Astrocyte (in vitro differentiated cells and primary cell): ENCODE measurements at regions not wholly inside any gene's neighbourhood (a gene's known extent, or its start where the extent isn't known, plus 50 kb on each side); places are given as distances from the start of the nearest gene placed in this dataset.
"Not testable (repeated sequence)": the region's sequence is repeated elsewhere in the genome, so short reads cannot be mapped to it uniquely, and the experiment has no call there.

Experiments used
- DNase-seq: peaks from one replicate; pipeline ENCODE4 v3.0.0-alpha.2; 2010; ENCODE audit warnings: low read depth
- FAIRE-seq: peaks from 2 replicates; lab custom pipeline; 2011; peaks lifted over from hg19 to GRCh38; lab: Jason Lieb, UNC
- H2AFZ ChIP-seq: 2 replicates; pipeline ENCODE4 v1.6.0; 2012; ENCODE audit warnings: low read depth, low read length, inconsistent platforms
- H3K27ac ChIP-seq: 2 replicates; pipeline ENCODE4 v1.5.1; 2011; ENCODE audit warnings: low read depth, low read length, inconsistent platforms
- H3K27me3 ChIP-seq: 2 replicates; pipeline ENCODE4 v1.6.0; 2011; ENCODE audit warnings: low read length, inconsistent platforms; ENCODE audit not compliant: insufficient read depth
- H3K36me3 ChIP-seq: 2 replicates; pipeline ENCODE4 v1.5.1; 2011; ENCODE audit warnings: low read length, inconsistent platforms; ENCODE audit not compliant: insufficient read depth
- H3K4me1 ChIP-seq: 2 replicates; pipeline ENCODE4 v1.5.1; 2011; ENCODE audit warnings: low read length, inconsistent platforms; ENCODE audit not compliant: insufficient read depth
- H3K4me2 ChIP-seq: 2 replicates; pipeline ENCODE4 v1.6.0; 2012; ENCODE audit warnings: low read length, inconsistent platforms
- H3K4me3 ChIP-seq: 2 replicates; pipeline ENCODE4 v1.5.1; 2011; ENCODE audit warnings: low read depth, mild to moderate bottlenecking, low read length, inconsistent platforms; ENCODE audit not compliant: insufficient read depth
- H3K79me2 ChIP-seq: 2 replicates; pipeline ENCODE4 v1.6.0; 2012; ENCODE audit warnings: mild to moderate bottlenecking, low read length, inconsistent platforms; ENCODE audit not compliant: insufficient read depth
- H3K9ac ChIP-seq: 2 replicates; pipeline ENCODE4 v1.6.0; 2012; ENCODE audit warnings: mild to moderate bottlenecking, low read length, inconsistent platforms
- H3K9me3 ChIP-seq: 2 replicates; pipeline ENCODE4 v1.5.1; 2012; ENCODE audit warnings: low read depth, mild to moderate bottlenecking, low read length, inconsistent platforms; ENCODE audit not compliant: insufficient read depth
- H4K20me1 ChIP-seq: 2 replicates; pipeline ENCODE4 v1.6.0; 2012; ENCODE audit warnings: low read length, inconsistent platforms; ENCODE audit not compliant: insufficient read depth
- H3K27ac Mint-ChIP-seq: one replicate; pipeline ENCODE4 v1.8.0; 2021; ENCODE audit warnings: mild to moderate bottlenecking, mixed read lengths; ENCODE audit not compliant: unreplicated experiment
- H3K27me3 Mint-ChIP-seq: one replicate; pipeline ENCODE4 v1.8.0; 2021; ENCODE audit warnings: low read depth, mixed read lengths; ENCODE audit not compliant: unreplicated experiment
- H3K36me3 Mint-ChIP-seq: one replicate; pipeline ENCODE4 v1.8.0; 2021; ENCODE audit warnings: low read depth, mixed read lengths; ENCODE audit not compliant: unreplicated experiment
- H3K4me1 Mint-ChIP-seq: one replicate; pipeline ENCODE4 v1.8.0; 2021; ENCODE audit warnings: low read depth, mixed read lengths; ENCODE audit not compliant: unreplicated experiment
- H3K4me3 Mint-ChIP-seq: one replicate; pipeline ENCODE4 v1.8.0; 2021; ENCODE audit warnings: mild to moderate bottlenecking, moderate library complexity, mixed read lengths; ENCODE audit not compliant: unreplicated experiment
- H3K9me3 Mint-ChIP-seq: one replicate; pipeline ENCODE4 v1.8.0; 2021; ENCODE audit warnings: mild to moderate bottlenecking, mixed read lengths; ENCODE audit not compliant: unreplicated experiment
- CTCF ChIP-seq: IDR thresholded peaks from 2 replicates; pipeline ENCODE4 v1.5.1; 2011; ENCODE audit warnings: low read depth, mild to moderate bottlenecking, inconsistent platforms, low read length, moderate library complexity; ENCODE audit not compliant: insufficient read depth
- EZH2 ChIP-seq: IDR thresholded peaks from 2 replicates; pipeline ENCODE4 v1.6.1; 2012; ENCODE audit warnings: mild to moderate bottlenecking, low read length, inconsistent platforms; ENCODE audit not compliant: insufficient read depth

GRCh38 chr9:129539446-129539845 is 81.5 kb downstream of the C9orf50 start:
- peaks cover 3% of the 10 kb centered on the region for H3K9me3 ChIP-seq
- H4K20me1 ChIP-seq, result no peaks in the 10 kb centered on the region
- peaks cover 12% of the 10 kb centered on the region for H3K9me3 Mint-ChIP-seq
- no peak overlapping the region for H3K4me3 ChIP-seq
- no peak overlapping the region for H3K27ac ChIP-seq
- no peak overlapping the region for H2AFZ ChIP-seq
- H3K27ac Mint-ChIP-seq, result no peak overlapping the region
- H3K4me3 Mint-ChIP-seq, result no peak overlapping the region
- H3K36me3 ChIP-seq, result no peaks in the 10 kb centered on the region
- TF ChIP-seq EZH2 (no peak), CTCF (no peak)
- H3K36me3 Mint-ChIP-seq, result peaks cover 2% of the 10 kb centered on the region
- no peaks in the 10 kb centered on the region for H3K4me1 ChIP-seq
- H3K27me3 Mint-ChIP-seq, result no peaks in the 10 kb centered on the region
- H3K27me3 ChIP-seq, result no peaks in the 10 kb centered on the region
- H3K79me2 ChIP-seq, result no peaks in the 10 kb centered on the region
- H3K4me1 Mint-ChIP-seq, result no peaks in the 10 kb centered on the region
- no peak overlapping the region for H3K9ac ChIP-seq
- no peak for DNase-seq
- H3K4me2 ChIP-seq, result no peak overlapping the region
- no peak for FAIRE-seq

GRCh38 chr9:129531860-129532402 is 89.0 kb downstream of the C9orf50 start:
- H3K9me3 Mint-ChIP-seq, result peaks cover 11% of the 10 kb centered on the region
- not testable (repeated sequence) for H3K4me2 ChIP-seq, H3K9me3 ChIP-seq, H3K27me3 ChIP-seq, DNase-seq, H3K4me1 Mint-ChIP-seq, FAIRE-seq, H3K27ac ChIP-seq, H3K79me2 ChIP-seq, H3K36me3 ChIP-seq, H2AFZ ChIP-seq, H4K20me1 ChIP-seq, H3K36me3 Mint-ChIP-seq, H3K4me3 ChIP-seq, H3K27me3 Mint-ChIP-seq, H3K9ac ChIP-seq, H3K4me3 Mint-ChIP-seq, H3K4me1 ChIP-seq, H3K27ac Mint-ChIP-seq

- H3K9me3 Mint-ChIP-seq, result peaks cover 17% of the 10 kb centered on the region
- not testable (repeated sequence) for H3K36me3 Mint-ChIP-seq, H3K27me3 Mint-ChIP-seq, H3K79me2 ChIP-seq, H3K9ac ChIP-seq, H4K20me1 ChIP-seq, H3K27ac Mint-ChIP-seq, H2AFZ ChIP-seq, H3K4me3 Mint-ChIP-seq, H3K4me1 Mint-ChIP-seq, H3K4me2 ChIP-seq, H3K4me1 ChIP-seq, H3K4me3 ChIP-seq, DNase-seq, H3K9me3 ChIP-seq, H3K36me3 ChIP-seq, H3K27me3 ChIP-seq, FAIRE-seq, H3K27ac ChIP-seq
Measured at GRCh38 chr9:129527955-129528354, 92.9 kb downstream of the C9orf50 start.
